A549 (cell line): ENCODE measurements at regions not wholly inside any gene's neighbourhood (a gene's known extent, or its start where the extent isn't known, plus 50 kb on each side); places are given as distances from the start of the nearest gene placed in this dataset.

Source experiments
- CTCF ChIP-seq: fragments of >200 bp; sonication (Bioruptor Twin); formaldehyde crosslinking; IDR thresholded peaks from 3 replicates; pipeline ENCODE4 v1.5.1; 2016
- E2F6 ChIP-seq: IDR thresholded peaks from 2 replicates; pipeline ENCODE4 v1.6.1; 2012; ENCODE audit warnings: low read depth, borderline replicate concordance
- EP300 ChIP-seq, 2 experiments: fragments of >200 bp; sonication (Bioruptor Twin); formaldehyde crosslinking; IDR thresholded peaks; 2 replicates in 1 of 2; 3 replicates in 1 of 2; pipeline ENCODE4 v1.6.1; 2016 to 2017
- ESRRA ChIP-seq: fragments of 150-350 bp; IDR thresholded peaks from 2 replicates; pipeline ENCODE4 v1.6.1; 2014; ENCODE audit warnings: mild to moderate bottlenecking, low read length, borderline replicate concordance
- POLR2A ChIP-seq: IDR thresholded peaks from 2 replicates; pipeline ENCODE4 v1.6.1; 2012; ENCODE audit warnings: mild to moderate bottlenecking, low read length
- RCOR1 ChIP-seq: fragments of 150-350 bp; IDR thresholded peaks from 2 replicates; pipeline ENCODE4 v1.6.1; 2014; ENCODE audit warnings: antibody characterized with exemption, low read length, low read depth

GRCh38 chr16:5527817-5528216 is 430.2 kb upstream of the EEF2KMT start:
- no peak for TF ChIP-seq CTCF
- no peak for TF ChIP-seq ESRRA
- no peak for TF ChIP-seq E2F6
- no peak for TF ChIP-seq POLR2A
- no peak for TF ChIP-seq RCOR1
- TF ChIP-seq EP300 (IDR thresholded peaks at IDR 0.05) = no peak
